ENCODE measurements at regions not wholly inside any gene's neighbourhood (a gene's known extent, or its start where the extent isn't known, plus 50 kb on each side); places are given as distances from the start of the nearest gene placed in this dataset.

DNA sequence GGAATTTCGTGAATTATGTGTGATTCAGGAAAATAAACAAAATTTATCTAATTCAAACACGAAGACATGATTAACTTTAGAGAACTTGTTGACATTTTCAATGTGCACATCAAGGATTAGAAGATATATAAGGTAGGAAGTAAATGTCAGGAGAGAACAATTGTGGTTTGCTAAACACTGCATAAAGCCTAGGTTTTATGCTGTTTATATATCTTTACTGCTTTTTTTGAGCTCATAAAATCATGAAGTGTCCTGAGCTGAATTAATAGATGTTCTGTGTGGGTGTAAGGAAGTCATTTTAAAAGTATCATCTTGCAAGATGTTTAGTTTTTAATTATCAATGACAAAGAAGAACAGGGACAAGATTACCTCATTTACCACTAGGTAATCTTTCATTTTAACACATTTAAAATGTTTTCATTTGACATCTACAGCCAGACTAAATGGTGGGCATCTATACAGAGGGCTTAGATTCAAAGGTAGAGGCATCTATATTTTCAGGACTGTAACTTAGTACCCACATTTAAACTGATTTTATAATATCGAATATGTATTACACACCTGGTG, 382.8 kb downstream of the ADAMTS20 start:
- DNase-seq, result no peak

DNA sequence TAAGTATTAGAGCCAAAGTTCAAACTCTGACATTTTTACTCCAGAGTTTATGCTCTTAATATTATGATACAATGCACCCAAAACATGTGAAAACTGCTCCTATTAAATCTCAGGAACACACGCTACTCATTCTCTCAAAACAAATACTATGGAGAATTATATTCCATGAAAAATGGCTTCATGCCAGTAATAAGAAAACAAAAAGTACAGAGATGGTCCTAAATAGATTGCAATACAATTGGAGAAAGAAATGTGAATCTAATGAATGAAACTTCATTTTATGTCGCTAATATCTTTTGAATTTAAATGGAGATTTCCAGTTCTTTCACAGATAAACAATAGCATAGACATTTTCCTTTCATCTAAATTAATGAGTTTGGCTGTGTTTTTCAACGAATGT, 384.3 kb downstream of the ADAMTS20 start:
- DNase-seq, result no peak

DNA sequence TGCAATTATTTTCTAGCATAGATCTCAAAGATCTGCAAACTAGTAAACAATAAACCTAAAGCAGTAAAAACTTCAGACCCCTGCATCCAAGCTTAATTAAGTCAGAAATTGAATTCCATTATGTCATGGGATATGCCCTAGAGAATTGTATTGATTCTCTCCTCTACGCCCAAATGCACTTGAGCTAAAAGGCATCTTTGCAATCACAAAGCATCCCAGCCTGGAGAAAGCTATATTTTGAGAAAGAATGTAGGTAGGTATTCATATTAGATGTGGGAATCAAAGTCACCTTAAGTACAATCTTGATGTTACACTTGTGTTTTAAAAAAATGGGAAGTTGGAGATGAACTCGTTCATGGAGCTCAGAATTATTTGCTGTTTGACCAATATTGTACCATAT, 386.7 kb downstream of the ADAMTS20 start:
- DNase-seq, result no peak

DNA sequence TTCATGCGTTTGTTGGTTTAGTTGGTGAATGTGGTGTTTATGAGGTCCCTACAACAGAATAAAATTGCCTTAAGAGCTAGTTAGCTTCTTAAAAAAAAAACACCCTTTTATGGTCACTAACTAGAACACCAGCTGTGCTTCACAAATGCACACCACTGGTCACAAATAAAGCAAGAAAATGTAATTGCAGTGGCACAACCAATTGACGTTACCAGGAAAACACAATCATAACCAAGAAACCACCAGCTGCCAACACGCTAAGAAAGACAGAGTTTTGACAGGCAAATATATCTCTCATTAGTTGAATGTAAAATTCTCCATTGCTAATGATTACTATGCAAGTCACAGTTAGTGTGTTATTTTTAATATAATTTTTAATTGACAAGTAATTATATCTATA, 389.9 kb downstream of the ADAMTS20 start:
- no peak for DNase-seq

DNA sequence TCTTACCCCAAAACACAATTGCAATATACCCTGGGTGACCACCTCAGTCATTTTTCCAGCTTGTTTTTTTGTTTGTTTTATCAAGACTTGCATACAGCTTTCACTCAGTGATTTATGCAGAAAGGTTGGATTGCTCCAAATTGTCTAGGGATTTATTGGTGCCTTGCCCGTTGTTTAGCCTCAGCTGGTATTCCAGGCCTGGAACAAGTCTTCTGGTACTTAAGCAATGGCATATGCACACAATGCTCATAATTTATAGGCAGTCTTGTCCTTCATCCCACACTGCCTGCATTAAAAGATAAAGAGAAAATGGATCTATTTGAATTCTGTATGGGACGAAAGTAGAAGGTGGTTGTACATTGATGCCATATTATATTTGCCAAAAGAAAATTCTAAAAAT, 392.5 kb downstream of the ADAMTS20 start:
- DNase-seq, result no peak

DNA sequence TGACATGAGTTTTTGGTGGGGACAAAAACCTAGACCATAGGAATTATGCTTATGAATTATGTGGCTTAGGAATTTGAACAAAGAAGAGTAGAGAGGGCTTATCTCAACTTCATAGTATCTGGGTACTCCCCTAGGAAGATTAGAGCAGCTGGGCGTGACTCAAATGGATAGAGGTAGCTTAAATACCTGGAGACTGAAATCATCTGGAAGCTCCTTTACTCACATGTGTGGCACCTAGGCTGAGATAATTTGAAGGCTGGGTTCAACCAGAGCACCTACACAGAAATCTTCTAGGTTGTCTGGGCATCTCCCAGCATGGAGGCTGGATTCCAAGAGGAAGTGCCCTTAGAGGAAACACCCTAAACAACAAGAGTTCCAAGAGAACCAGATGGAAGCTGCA, 393.9 kb downstream of the ADAMTS20 start:
- no peak for DNase-seq

DNA sequence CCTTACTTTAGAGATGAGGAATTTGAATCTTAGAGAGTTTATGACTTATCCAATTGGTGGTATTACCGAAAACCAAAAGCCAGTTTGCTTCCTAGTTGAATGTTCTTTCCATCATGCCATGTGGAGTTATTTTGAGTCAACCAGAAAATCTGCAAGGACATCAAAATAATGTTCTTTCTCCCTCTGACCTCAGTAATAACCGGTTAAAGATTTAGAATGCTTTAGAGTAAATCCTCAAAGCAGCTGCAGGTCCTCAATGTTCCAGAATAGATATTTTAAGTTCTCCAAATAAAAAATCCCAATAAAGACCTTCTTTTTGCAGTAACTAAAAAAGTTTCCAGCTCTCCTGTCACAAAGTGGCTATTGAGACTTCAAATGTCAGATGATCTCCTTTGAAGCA, 396.6 kb downstream of the ADAMTS20 start:
- DNase-seq, result no peak

DNA sequence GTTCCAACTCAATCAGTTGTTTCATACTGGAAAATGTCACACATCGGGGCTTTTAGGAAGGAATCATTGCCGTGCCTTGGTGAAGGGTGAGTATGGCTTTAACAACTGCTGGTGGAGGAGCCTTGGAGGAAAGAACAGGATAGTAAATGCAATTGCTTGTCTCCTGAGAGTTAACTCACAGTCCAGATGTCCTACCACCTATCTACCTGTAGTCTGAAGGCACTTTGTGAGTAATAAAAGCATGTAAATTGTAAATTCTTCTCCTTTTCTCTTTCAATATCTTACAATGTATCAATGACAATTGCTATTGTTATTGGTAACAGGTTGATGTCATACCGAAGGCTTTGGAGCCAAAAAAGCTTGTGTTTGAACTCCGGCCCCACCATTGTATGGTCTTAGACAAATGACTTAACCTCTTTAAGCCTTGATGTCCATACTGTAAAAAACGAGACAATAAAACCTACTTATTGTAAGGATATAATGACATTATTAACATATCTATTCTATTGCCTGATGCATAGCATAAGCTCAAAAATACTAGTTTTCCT, 397.4 kb downstream of the ADAMTS20 start:
- no peak for DNase-seq

DNA sequence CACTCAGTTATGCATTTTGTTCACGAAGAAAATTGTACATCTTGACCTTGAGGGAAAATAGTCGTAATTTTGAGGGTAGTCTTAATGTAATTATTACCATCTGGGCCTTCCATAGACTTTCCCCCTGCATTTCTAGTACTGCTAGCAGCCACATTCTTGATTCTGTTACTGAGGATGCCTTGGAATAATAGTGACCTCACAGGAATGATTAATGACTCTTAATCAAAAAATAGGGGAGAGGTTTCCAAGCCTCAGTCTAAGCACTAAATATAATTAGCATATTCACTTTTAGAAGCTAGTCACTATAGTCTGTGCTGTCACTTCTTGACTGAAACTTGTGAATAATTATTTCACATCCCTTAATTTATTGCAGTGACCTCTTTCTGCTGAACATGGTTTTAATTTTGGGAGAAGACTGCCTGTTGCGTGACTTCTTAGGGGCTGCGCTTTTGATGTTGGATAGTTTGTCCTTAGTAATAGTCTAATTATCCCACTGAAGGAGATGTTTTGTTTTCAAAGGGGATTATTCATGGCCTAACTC, 400.5 kb downstream of the ADAMTS20 start:
- no peak for DNase-seq

DNA sequence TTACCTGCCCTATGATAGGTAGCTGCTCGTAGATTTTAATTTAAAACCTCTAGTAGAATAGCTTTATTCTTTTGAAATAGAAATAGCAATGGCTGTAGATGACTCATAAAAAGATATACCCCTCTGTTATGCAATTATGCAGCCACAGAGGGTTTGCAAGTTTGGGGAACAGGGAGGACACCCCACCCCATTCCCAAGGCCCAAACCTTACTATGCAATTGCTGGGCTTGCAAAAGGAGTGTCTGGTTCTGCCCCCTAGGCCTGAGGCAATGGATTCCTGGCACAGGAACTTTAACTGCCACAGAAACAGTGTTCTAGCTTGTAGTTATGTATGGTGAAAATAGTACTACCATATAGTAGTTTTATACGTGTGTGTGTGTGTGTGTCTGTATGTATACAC, 403.3 kb downstream of the ADAMTS20 start:
- no peak for DNase-seq

DNA sequence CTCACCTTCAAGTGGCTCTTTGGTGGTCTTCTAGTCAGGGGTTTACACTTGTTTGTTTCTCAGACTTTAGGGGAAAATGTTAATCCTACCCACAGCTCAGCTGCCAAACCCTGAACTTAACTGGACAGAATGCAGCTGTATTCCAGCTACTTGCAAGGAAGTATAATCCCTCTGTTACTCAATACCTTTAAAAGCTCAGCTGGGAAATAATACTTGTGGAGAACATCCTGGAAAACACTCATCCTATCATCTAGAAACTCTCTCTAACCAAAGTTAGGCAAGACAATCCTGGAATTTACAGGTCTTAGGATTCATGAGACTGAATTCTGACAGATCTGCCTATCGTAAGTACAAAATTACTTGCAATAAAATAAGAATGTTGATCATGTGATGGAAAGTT, 404.1 kb downstream of the ADAMTS20 start:
- DNase-seq, result no peak

DNA sequence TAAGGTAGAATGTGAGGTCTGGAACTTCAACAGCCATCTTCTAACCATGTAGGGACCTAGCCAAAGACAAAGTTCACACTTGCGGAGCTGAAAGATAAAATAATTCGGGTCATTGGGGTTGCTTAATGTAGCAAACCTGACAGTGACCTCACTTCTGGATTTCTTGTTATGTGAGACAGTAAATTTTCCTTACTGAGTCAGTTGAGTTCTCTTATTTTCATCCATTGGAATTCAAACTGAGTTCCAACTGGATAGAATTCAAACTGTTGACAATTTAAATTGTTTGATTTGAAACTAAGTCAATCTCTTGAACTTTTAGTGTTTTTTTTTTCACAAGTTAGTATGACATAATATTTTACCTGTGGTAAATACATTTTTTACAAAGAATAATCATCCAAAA, 406.5 kb downstream of the ADAMTS20 start:
- DNase-seq, result no peak

DNA sequence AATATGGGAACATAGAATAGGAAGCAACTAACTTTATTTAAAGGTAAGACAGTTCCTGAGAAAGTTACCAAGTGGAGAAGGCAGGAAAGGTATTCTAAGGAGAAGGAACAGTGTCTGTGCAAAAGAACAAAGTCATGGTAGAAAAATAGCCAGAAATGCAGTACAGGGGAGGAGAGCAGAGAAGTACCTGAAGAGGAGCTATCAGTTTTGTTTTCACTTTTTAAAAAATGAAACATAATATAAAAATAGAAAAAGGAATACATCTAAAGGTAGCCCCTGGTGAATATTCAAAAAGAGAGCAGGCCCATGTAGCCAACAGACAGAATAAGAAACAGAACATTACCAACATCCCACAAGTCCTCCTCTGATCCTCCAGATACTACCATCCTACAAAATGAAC, 408.7 kb downstream of the ADAMTS20 start:
- DNase-seq, result no peak

DNA sequence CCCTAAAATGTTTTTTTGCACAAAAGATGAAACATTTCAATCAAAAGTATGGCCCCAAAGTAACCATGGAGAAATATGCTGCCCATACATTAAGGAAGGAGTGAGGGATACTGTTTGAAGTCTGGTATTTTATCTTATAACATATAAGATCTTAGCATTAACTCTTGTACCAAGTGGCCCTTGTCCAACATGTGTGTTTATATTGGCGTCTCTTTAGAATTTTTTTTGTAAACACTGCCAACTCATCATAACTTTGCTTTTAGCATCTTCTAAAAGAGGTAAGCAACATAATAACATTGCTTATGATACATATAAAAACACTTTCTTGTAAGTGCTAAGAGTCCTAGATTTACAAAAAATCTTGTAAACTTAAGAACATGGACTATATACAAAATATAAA, 419.7 kb downstream of the ADAMTS20 start:
- no peak for DNase-seq

DNA sequence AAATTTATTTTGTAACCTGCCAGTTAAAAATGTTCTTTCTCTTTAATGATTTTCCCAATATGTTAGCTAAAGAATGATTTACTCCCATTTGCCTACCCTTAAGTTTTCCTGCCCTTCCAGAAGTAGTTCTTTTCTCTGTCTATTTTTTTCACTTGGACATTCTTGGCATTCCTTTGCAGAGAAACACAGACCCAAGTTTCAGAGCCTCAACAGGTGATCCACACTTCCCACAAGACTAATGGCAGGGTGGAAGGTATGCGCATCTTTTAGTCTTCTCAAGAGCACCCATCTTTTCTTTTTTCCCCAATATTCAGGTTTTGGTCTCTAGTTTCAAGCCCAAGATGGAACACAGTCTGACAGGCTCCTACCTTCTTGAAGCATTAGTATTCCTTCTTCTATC, 420.7 kb downstream of the ADAMTS20 start:
- no peak for DNase-seq

DNA sequence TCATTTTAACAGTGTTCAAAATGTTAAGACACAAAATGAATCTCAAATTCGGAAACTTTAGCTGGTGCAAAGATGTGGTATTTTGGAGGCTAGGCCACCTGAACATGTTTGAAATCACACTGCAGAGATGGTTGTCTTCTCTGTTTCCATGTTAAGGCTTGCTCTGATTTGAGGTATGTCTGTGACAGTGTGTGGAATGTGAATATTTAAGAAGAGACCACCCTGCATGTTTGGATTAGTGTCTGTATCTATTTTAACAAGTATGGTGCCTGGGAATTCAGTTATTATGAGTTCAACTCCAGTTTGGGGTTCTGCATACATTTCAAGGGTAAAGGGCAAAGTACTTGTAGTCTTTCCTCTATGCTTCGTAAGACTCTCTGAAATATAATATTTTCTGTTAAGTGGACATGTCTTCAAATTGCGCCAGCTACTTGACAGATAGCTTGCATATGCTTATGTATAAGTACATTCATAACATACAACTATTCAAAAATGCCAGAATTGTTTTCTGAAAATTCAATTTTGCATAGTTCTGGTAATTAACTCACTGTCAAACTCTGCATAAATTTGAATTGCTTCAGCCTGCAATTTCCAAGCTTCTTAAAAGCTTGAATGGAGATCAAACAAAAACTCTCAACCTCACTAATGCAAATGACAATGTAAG, 424.0 kb downstream of the ADAMTS20 start:
- no peak for DNase-seq

DNA sequence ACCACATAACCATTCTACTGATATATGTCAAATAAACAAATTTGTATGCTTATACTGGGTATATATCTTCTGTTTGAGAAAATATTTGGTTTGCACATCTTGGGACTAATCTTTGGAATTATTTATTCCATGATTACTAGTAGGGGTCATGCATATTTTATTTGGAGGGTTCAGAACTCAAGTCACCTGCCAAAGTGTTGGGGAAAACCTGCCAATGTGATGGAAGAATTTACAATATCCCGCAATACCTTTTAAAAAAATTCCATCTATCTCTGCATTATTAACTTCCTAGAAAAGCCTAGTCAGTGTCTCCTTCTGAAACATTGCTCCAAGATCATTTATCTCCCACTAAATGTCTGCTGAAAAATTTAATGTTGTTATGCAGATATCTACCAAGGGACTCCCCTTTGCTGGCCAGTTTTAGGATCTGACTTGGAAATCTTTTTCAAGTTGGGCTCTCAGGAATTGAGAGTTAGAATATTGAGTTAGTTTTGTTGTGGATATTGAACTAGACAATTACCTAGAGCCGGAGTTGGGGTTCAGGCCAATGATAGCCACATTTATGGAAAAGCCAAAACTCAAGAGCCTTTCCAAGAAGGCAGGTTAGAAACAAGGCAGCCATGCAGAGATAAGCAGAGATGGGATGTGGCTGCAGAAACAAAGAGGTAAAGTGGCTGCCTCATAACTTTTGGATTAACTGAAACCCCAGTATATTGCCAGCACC, 425.2 kb downstream of the ADAMTS20 start:
- DNase-seq, result no peak

DNA sequence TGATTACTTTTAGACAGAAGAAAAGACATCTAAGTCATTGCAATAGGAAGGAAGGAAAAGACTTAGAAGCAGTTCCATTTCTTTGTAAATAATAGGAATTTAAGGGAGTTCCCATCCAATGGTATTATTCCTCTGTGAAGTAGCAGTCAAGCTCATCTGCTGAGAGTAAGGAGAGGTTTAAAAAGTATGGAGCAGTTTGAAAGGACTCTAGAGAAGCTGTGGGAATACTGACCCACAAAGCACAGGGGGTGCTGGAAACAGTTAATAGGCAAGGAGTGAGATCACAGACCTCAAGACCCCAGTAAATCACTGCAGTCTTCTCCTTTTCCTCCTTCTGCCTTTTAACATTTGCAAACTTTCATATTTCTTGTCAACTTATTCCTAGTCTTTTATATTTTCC, 428.5 kb downstream of the ADAMTS20 start:
- no peak for DNase-seq

DNA sequence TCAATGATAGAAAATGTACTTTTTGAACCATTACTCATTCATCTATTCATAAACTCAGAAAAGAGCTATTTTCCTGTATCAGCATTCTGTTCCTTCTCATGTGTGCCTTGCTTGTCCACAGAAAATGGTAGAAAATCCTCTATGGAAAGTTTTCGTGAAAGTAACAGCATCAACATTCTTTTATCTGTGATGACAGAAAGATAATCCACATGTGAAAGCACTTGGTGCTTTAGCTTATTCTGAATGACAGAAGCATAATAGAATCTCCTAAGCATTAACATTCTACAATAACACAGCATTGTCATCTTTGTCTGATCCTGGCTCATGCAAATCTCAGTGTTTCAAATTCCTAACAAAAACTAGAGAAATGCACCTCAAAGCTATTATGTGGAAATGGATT, 431.9 kb downstream of the ADAMTS20 start:
- no peak for DNase-seq

DNA sequence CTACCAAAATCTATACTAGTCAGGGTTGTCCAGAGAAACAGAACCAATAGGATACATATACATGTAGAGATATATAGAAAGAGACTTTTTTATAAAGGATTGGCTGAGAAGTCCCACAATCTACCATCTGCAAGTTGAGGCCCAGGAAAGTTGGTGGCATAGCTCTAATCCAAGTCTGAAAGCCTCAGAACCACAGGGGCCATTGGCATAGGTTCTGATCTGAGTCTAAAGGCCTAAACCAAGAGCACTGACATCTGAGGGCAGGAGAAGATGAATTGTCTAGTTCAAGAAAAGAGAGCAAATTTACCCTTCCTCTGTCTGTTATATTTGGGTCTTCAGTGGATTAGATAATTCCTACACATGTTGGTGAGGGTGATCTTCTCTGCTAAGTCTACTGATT, 433.1 kb downstream of the ADAMTS20 start:
- no peak for DNase-seq

DNA sequence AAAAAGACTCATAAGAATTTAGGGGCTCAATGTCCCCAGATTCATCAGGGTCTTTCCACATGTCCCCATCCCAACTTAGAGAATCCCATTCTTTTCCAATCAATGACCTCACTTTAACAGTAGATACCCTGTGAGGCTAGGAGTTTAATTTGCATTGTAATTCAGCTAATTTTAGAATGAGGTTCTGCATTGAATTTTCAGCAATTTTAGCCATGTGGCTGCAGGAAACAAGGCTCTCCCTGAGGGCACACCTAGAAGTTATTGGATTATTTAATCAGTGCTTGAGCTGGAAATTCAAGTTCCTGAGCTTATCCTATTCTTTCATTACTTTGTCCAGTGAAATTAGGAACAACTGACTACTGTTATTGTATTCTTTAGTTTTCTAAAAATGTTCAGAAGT, 433.8 kb downstream of the ADAMTS20 start:
- no peak for DNase-seq

DNA sequence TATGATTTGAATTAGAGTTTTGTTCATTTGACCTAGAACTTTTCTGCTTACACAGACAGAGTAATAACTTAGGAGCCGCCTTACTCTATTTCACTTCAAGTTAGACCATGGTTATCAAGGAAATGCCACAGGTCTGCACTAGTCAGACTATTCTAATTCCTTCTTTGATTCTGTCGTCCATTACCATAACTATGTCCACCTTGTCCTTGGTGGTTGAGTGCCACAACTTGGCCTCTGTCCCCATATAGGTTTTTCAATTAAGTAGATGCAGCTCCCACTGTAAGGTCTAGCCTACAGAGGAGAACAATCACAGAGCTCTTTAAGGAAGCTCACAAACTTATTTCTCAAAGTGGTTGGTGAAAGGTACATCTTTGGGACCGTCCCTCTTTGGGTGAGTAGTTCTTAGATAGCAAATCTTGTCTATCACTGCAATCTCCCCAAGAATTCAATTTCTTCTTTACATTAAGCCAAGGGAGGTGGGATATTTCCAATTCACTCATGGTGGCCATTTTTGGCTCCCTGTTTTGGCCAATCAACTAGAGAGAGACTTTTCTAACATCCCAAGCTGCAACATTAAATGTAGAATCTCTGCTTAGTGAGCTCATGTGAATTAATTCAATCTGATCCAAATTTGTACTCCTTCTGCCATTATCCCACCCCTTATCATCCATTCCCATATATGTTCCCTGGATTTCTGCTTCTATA, 434.6 kb downstream of the ADAMTS20 start:
- DNase-seq, result no peak

DNA sequence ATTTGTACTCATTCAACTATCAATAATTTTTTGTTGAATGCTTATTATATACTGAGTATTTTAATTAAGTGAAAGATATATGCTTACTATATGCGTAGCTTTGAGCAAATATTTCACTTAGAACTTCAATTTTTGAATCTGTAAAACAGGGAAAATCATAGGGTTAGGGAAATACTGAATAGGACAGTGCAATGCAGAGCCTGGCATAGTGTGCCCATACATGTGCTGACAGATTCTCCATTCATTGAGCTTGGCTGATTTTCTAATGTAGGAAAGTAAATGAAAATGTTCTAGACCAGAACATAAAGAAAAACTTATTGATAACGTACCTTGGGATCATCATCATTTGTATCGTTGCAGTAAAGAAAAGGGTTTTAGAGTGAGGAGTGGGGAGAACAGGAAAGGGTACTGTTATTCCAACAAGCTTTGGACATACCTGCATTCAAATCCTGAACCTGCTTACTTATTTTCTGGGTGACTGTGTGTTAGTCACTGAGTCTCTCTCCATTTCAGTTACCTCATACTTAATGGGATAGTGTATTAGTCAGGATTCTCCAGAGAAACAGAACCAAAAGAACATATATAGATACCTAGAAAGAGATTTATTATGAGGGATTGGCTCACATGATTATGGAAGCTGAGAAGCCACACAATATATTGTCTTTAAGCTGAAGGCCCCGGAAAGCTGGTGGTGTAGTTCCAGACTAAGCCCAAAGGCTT, 436.4 kb downstream of the ADAMTS20 start:
- no peak for DNase-seq

Measured in SIG-M5 (cell line).